ENCODE measurements at regions not wholly inside any gene's neighbourhood (a gene's known extent, or its start where the extent isn't known, plus 50 kb on each side); places are given as distances from the start of the nearest gene placed in this dataset.

GRCh38 chr18:46343931-46344372 lies 239.8 kb downstream of the HAUS1 start:
- no peaks in the 10 kb centered on the region for H3K36me3 ChIP-seq (ENCODE audit: control insufficient read depth in 1 of 2, insufficient read depth in 2 of 2, low read length in 2 of 2)
- WGBS (ENCODE audit: extremely low coverage, insufficient coverage, insufficient read length), result no CpG with 5 or more reads among the region's 10 CpGs
- H2AK5ac ChIP-seq (ENCODE audit: low read length), result no peak overlapping the region
- H3K18ac ChIP-seq (ENCODE audit: low read length), result no peak overlapping the region
- DNase-seq, result no peak
- no peak overlapping the region for H3K14ac ChIP-seq (ENCODE audit: low read length)
- no peaks in the 10 kb centered on the region for H3K4me1 ChIP-seq (ENCODE audit: control insufficient read depth in 1 of 2, insufficient read depth in 2 of 2, low read length in 2 of 2)
- no peak overlapping the region for H3K27ac ChIP-seq (ENCODE audit: low read depth, low read length)
- H3K4me2 ChIP-seq (ENCODE audit: low read length), result no peak overlapping the region
- no peak overlapping the region for H3K4ac ChIP-seq (ENCODE audit: low read depth, low read length)
- H4K91ac ChIP-seq (ENCODE audit: low read depth, low read length), result no peak overlapping the region
- no peaks in the 10 kb centered on the region for H3K79me2 ChIP-seq (ENCODE audit: control insufficient read depth, insufficient read depth, low read length, poor library complexity)
- no peak overlapping the region for H4K8ac ChIP-seq (ENCODE audit: low read depth, low read length)
- no peak overlapping the region for H2BK120ac ChIP-seq (ENCODE audit: insufficient read depth, low read length, poor library complexity)
- no peaks in the 10 kb centered on the region for H3K9me3 ChIP-seq (ENCODE audit: insufficient read depth, low read depth, low read length)
- H3K4me3 ChIP-seq (ENCODE audit: low read depth, low read length), result no peak overlapping the region
- H3K23ac ChIP-seq (ENCODE audit: low read length), result no peak overlapping the region
- no peak overlapping the region for H3K9ac ChIP-seq (ENCODE audit: low read length)
- H3K79me1 ChIP-seq (ENCODE audit: low read length), result no peaks in the 10 kb centered on the region
- no peak overlapping the region for H2BK12ac ChIP-seq (ENCODE audit: low read length)
- no peaks in the 10 kb centered on the region for H3K27me3 ChIP-seq (ENCODE audit: insufficient read depth, low read length)
- no peak overlapping the region for H4K12ac ChIP-seq (ENCODE audit: low read depth, low read length)
- H2BK5ac ChIP-seq (ENCODE audit: low read depth, low read length, poor library complexity), result no peak overlapping the region
- no peak overlapping the region for H2AFZ ChIP-seq (ENCODE audit: insufficient read depth, low read length, poor library complexity)

GRCh38 chr18:46344416-46345180 lies 240.4 kb downstream of the HAUS1 start:
- Histone ChIP-seq H3K23ac (ENCODE audit: low read length) (no peak overlapping the region), H3K79me2 (ENCODE audit: control insufficient read depth, insufficient read depth, low read length, poor library complexity) (no peaks in the 10 kb centered on the region), H2BK120ac (ENCODE audit: insufficient read depth, low read length, poor library complexity) (no peak overlapping the region), H3K9me3 (ENCODE audit: insufficient read depth, low read depth, low read length) (no peaks in the 10 kb centered on the region), H2BK12ac (ENCODE audit: low read length) (no peak overlapping the region), H3K9ac (ENCODE audit: low read length) (no peak overlapping the region), H3K14ac (ENCODE audit: low read length) (no peak overlapping the region), H3K4ac (ENCODE audit: low read depth, low read length) (no peak overlapping the region), H2BK5ac (ENCODE audit: low read depth, low read length, poor library complexity) (no peak overlapping the region), H3K4me3 (ENCODE audit: low read depth, low read length) (no peak overlapping the region), H4K12ac (ENCODE audit: low read depth, low read length) (no peak overlapping the region), H3K79me1 (ENCODE audit: low read length) (no peaks in the 10 kb centered on the region), H2AK5ac (ENCODE audit: low read length) (no peak overlapping the region), H3K4me1 (ENCODE audit: control insufficient read depth in 1 of 2, insufficient read depth in 2 of 2, low read length in 2 of 2) (no peaks in the 10 kb centered on the region), H3K18ac (ENCODE audit: low read length) (no peak overlapping the region), H2AFZ (ENCODE audit: insufficient read depth, low read length, poor library complexity) (no peak overlapping the region), H3K36me3 (ENCODE audit: control insufficient read depth in 1 of 2, insufficient read depth in 2 of 2, low read length in 2 of 2) (no peaks in the 10 kb centered on the region), H3K4me2 (ENCODE audit: low read length) (no peak overlapping the region), H3K27ac (ENCODE audit: low read depth, low read length) (no peak overlapping the region), H3K27me3 (ENCODE audit: insufficient read depth, low read length) (no peaks in the 10 kb centered on the region), H4K91ac (ENCODE audit: low read depth, low read length) (no peak overlapping the region), H4K8ac (ENCODE audit: low read depth, low read length) (no peak overlapping the region)
- no CpG with 5 or more reads among the region's 14 CpGs for WGBS (ENCODE audit: extremely low coverage, insufficient coverage, insufficient read length)
- DNase-seq, result no peak

- H3K9me3 ChIP-seq (ENCODE audit: insufficient read depth, low read depth, low read length), result no peaks in the 10 kb centered on the region
- no peak overlapping the region for H3K23ac ChIP-seq (ENCODE audit: low read length)
- WGBS (ENCODE audit: extremely low coverage, insufficient coverage, insufficient read length), result no CpG with 5 or more reads among the region's 4 CpGs
- no peak overlapping the region for H3K18ac ChIP-seq (ENCODE audit: low read length)
- no peak overlapping the region for H2BK120ac ChIP-seq (ENCODE audit: insufficient read depth, low read length, poor library complexity)
- no peak overlapping the region for H2AFZ ChIP-seq (ENCODE audit: insufficient read depth, low read length, poor library complexity)
- H3K4me2 ChIP-seq (ENCODE audit: low read length), result no peak overlapping the region
- H2BK5ac ChIP-seq (ENCODE audit: low read depth, low read length, poor library complexity), result no peak overlapping the region
- no peak overlapping the region for H2BK12ac ChIP-seq (ENCODE audit: low read length)
- no peak overlapping the region for H3K27ac ChIP-seq (ENCODE audit: low read depth, low read length)
- no peak overlapping the region for H4K12ac ChIP-seq (ENCODE audit: low read depth, low read length)
- H3K27me3 ChIP-seq (ENCODE audit: insufficient read depth, low read length), result no peaks in the 10 kb centered on the region
- H4K91ac ChIP-seq (ENCODE audit: low read depth, low read length), result no peak overlapping the region
- no peaks in the 10 kb centered on the region for H3K36me3 ChIP-seq (ENCODE audit: control insufficient read depth in 1 of 2, insufficient read depth in 2 of 2, low read length in 2 of 2)
- H3K79me1 ChIP-seq (ENCODE audit: low read length), result no peaks in the 10 kb centered on the region
- H3K14ac ChIP-seq (ENCODE audit: low read length), result no peak overlapping the region
- H2AK5ac ChIP-seq (ENCODE audit: low read length), result no peak overlapping the region
- H4K8ac ChIP-seq (ENCODE audit: low read depth, low read length), result no peak overlapping the region
- H3K79me2 ChIP-seq (ENCODE audit: control insufficient read depth, insufficient read depth, low read length, poor library complexity), result no peaks in the 10 kb centered on the region
- H3K9ac ChIP-seq (ENCODE audit: low read length), result no peak overlapping the region
- H3K4me1 ChIP-seq (ENCODE audit: control insufficient read depth in 1 of 2, insufficient read depth in 2 of 2, low read length in 2 of 2), result no peaks in the 10 kb centered on the region
- DNase-seq, result no peak
- no peak overlapping the region for H3K4ac ChIP-seq (ENCODE audit: low read depth, low read length)
- H3K4me3 ChIP-seq (ENCODE audit: low read depth, low read length), result no peak overlapping the region
These were observed 240.9 kb downstream of the HAUS1 start for GRCh38 chr18:46345181-46345465.

- Histone ChIP-seq H3K4me3 (ENCODE audit: low read depth, low read length) (no peak overlapping the region), H3K14ac (ENCODE audit: low read length) (no peak overlapping the region), H2AK5ac (ENCODE audit: low read length) (no peak overlapping the region), H3K79me2 (ENCODE audit: control insufficient read depth, insufficient read depth, low read length, poor library complexity) (no peaks in the 10 kb centered on the region), H3K36me3 (ENCODE audit: control insufficient read depth in 1 of 2, insufficient read depth in 2 of 2, low read length in 2 of 2) (no peaks in the 10 kb centered on the region), H3K79me1 (ENCODE audit: low read length) (no peaks in the 10 kb centered on the region), H4K12ac (ENCODE audit: low read depth, low read length) (no peak overlapping the region), H2BK12ac (ENCODE audit: low read length) (no peak overlapping the region), H3K23ac (ENCODE audit: low read length) (no peak overlapping the region), H3K27me3 (ENCODE audit: insufficient read depth, low read length) (no peaks in the 10 kb centered on the region), H3K4me1 (ENCODE audit: control insufficient read depth in 1 of 2, insufficient read depth in 2 of 2, low read length in 2 of 2) (no peaks in the 10 kb centered on the region), H2AFZ (ENCODE audit: insufficient read depth, low read length, poor library complexity) (no peak overlapping the region), H4K91ac (ENCODE audit: low read depth, low read length) (no peak overlapping the region), H2BK5ac (ENCODE audit: low read depth, low read length, poor library complexity) (no peak overlapping the region), H3K4me2 (ENCODE audit: low read length) (no peak overlapping the region), H3K9me3 (ENCODE audit: insufficient read depth, low read depth, low read length) (no peaks in the 10 kb centered on the region), H3K9ac (ENCODE audit: low read length) (no peak overlapping the region), H3K27ac (ENCODE audit: low read depth, low read length) (no peak overlapping the region), H4K8ac (ENCODE audit: low read depth, low read length) (no peak overlapping the region), H3K4ac (ENCODE audit: low read depth, low read length) (no peak overlapping the region), H3K18ac (ENCODE audit: low read length) (no peak overlapping the region), H2BK120ac (ENCODE audit: insufficient read depth, low read length, poor library complexity) (no peak overlapping the region)
- no CpG with 5 or more reads among the region's 6 CpGs for WGBS (ENCODE audit: extremely low coverage, insufficient coverage, insufficient read length)
- no peak for DNase-seq
These were observed 242.0 kb downstream of the HAUS1 start for GRCh38 chr18:46346213-46346612.
